Psoas muscle (tissue), 7 donors: ENCODE measurements at regions not wholly inside any gene's neighbourhood (a gene's known extent, or its start where the extent isn't known, plus 50 kb on each side); places are given as distances from the start of the nearest gene placed in this dataset.

Experiments used
- ATAC-seq, 4 donors: fragments of 200-7000 bp; cut with Tn5 transposase; one replicate each; pipeline ENCODE4 v1.9.1; 2020; ENCODE audit warnings: moderate library complexity in 3 of 4, mild to moderate bottlenecking in 2 of 4
- DNase-seq, 2 donors: peaks; one replicate each; pipeline ENCODE4 v3.0.0-alpha.2; 2020
- H3K27ac ChIP-seq: fragments of 200-600 bp; one replicate; pipeline ENCODE4 v1.8.0; 2022
- H3K27me3 ChIP-seq, 3 donors: fragments of 200-600 bp in 1 of 3; one replicate each; pipeline versions ENCODE4 v1.6.1 to v1.8.0; 2013 to 2022; ENCODE audit warnings: low read length in 2 of 3, mild to moderate bottlenecking in 2 of 3, moderate library complexity in 1 of 3; ENCODE audit not compliant: insufficient read depth in 3 of 3
- H3K36me3 ChIP-seq, 2 donors: fragments of 200-600 bp in 1 of 2; one replicate each; pipeline versions ENCODE4 v1.6.1 to v1.8.0; 2013 to 2022; ENCODE audit warnings: low read depth in 1 of 2, mild to moderate bottlenecking in 1 of 2, moderate library complexity in 1 of 2; ENCODE audit not compliant: insufficient read depth in 1 of 2
- H3K4me1 ChIP-seq: fragments of 200-600 bp; one replicate; pipeline ENCODE4 v1.8.0; 2022
- H3K4me3 ChIP-seq: fragments of 200-600 bp; one replicate; pipeline ENCODE4 v1.8.0; 2022; ENCODE audit warnings: mild to moderate bottlenecking
- H3K9me3 ChIP-seq: fragments of 200-600 bp; one replicate; pipeline ENCODE4 v1.8.0; 2022
- CTCF ChIP-seq: fragments of 200-600 bp; IDR thresholded peaks from one replicate; pipeline ENCODE4 v1.8.0; 2022; ENCODE audit warnings: antibody characterized with exemption
- WGBS, 3 donors: extraction: QIAGEN DNeasy Blood & Tissue Kit; methylation state at CpG; one replicate each; pipeline versions ENCODE4 v1.1.6 to v1.1.7; 2013; 5-methylcytosine and 5-hydroxymethylcytosine counted together
- intact Hi-C, 2 donors: fragments of 100-400 bp; cut with DNase I; formaldehyde crosslinking; loops; one replicate each; pipeline versions ENCODE4 v1.11.0 to v1.14.2; 2022
- donor health status: healthy with polysubstance abuse.
- donor health status: DM: no; HTN: no; CAD: no; lungs with moderate emphysema.
- donor health status: Bipolar disorder and iron deficiency.
- donor health status: healthy.
- donor health status: DM: yes; HTN: yes; CAD: no.
- donor health status: DM: no; HTN: no; CAD: no.
- donor health status: DM: yes; HTN: yes; CAD: no.

GRCh38 chr1:221514806-221515205 is 227.1 kb downstream of the DUSP10 start:
- H3K27ac ChIP-seq, result no peak overlapping the region
- ATAC-seq, result no peak
- TF ChIP-seq CTCF, result no peak
- no peaks in the 10 kb centered on the region for H3K9me3 ChIP-seq
- H3K27me3 ChIP-seq, result no peaks in the 10 kb centered on the region
- intact Hi-C loops, result no loop called here
- peaks cover 3% of the 10 kb centered on the region for H3K4me1 ChIP-seq
- H3K36me3 ChIP-seq, result no peaks in the 10 kb centered on the region
- no peak for DNase-seq
- no peak overlapping the region for H3K4me3 ChIP-seq

- Histone ChIP-seq H3K4me1 (peaks cover 3% of the 10 kb centered on the region), H3K27ac (no peak overlapping the region), H3K4me3 (no peak overlapping the region), H3K9me3 (no peaks in the 10 kb centered on the region), H3K36me3 (no peaks in the 10 kb centered on the region), H3K27me3 (no peaks in the 10 kb centered on the region)
- no peak for ATAC-seq
- intact Hi-C loops, result no loop called here
- TF ChIP-seq CTCF, result no peak
- DNase-seq, result no peak
Observed at GRCh38 chr1:221515496-221515895, 226.4 kb downstream of the DUSP10 start.

- TF ChIP-seq CTCF, result no peak
- intact Hi-C loops, result loop anchor here in 1 of 2 donors (2.0 kb wide), 1 partner anchor 35 kb away; no protein-coding TSS in a partner anchor
- Histone ChIP-seq H3K4me3 (no peak overlapping the region), H3K9me3 (no peaks in the 10 kb centered on the region), H3K27me3 (no peaks in the 10 kb centered on the region), H3K4me1 (peaks cover 3% of the 10 kb centered on the region), H3K36me3 (no peaks in the 10 kb centered on the region), H3K27ac (no peak overlapping the region)
- 94 to 100% (median 96%) methylated on average over 1 of the region's 1 CpG for WGBS, 3 donors
- DNase-seq, result no peak
- no peak for ATAC-seq
Observed at GRCh38 chr1:221517961-221518360, 223.9 kb downstream of the DUSP10 start.

GRCh38 chr1:221520250-221520649 is 221.6 kb downstream of the DUSP10 start:
- peaks cover 3% of the 10 kb centered on the region for H3K4me1 ChIP-seq
- no peak for ATAC-seq
- H3K36me3 ChIP-seq, result no peaks in the 10 kb centered on the region
- no peak for DNase-seq
- no peaks in the 10 kb centered on the region for H3K9me3 ChIP-seq
- TF ChIP-seq CTCF, result no peak
- intact Hi-C loops, result no loop called here
- H3K27me3 ChIP-seq, result no peaks in the 10 kb centered on the region
- H3K27ac ChIP-seq, result no peak overlapping the region
- 65 to 78% (median 71%) methylated on average over 1 of the region's 1 CpG for WGBS, 3 donors
- H3K4me3 ChIP-seq, result no peak overlapping the region

- H3K27me3 ChIP-seq, result no peaks in the 10 kb centered on the region
- 83 to 95% (median 91%) methylated on average over 3 of the region's 3 CpGs for WGBS, 3 donors
- ATAC-seq (no peak), DNase-seq (no peak)
- intact Hi-C loops, result no loop called here
- no peaks in the 10 kb centered on the region for H3K9me3 ChIP-seq
- H3K4me1 ChIP-seq, result no peaks in the 10 kb centered on the region
- H3K27ac ChIP-seq, result no peak overlapping the region
- TF ChIP-seq CTCF, result no peak
- no peak overlapping the region for H3K4me3 ChIP-seq
- no peaks in the 10 kb centered on the region for H3K36me3 ChIP-seq
Observed at GRCh38 chr1:221521686-221522085, 220.2 kb downstream of the DUSP10 start.
